ENCODE measurements at regions not wholly inside any gene's neighbourhood (a gene's known extent, or its start where the extent isn't known, plus 50 kb on each side); places are given as distances from the start of the nearest gene placed in this dataset.

DNA sequence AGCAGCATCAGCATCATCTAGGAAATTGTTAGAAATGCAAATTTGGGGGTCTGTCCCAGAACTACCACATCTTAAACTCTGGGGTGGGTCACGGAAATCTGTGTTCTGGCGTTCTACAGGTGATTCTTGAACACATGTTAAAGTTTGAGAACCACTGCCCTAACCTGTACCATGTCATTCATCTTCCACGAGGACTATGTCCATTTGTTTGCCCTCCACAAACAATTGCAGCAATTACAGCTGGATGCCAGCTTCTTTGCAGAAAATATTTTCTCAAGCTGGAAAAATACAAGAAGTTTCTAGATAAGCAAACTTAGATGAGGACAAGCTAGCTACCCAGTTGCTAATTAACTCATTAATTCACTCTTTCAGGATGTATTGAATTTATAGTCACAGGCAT, 54.1 kb downstream of the MAFB start:
- Histone ChIP-seq H3K4me1 (peaks cover 0 to 8% (median 0%) of the 10 kb centered on the region in 3 donors), H3K27ac (no peak overlapping the region), H3K36me3 (no peaks in the 10 kb centered on the region), H3K27me3 (no peaks in the 10 kb centered on the region), H3K9me3 (no peaks in the 10 kb centered on the region), H3K4me3 (no peak overlapping the region)
- no peak for TF ChIP-seq POLR2AphosphoS5 (IDR thresholded peaks at IDR 0.05)
- TF ChIP-seq EP300 (IDR thresholded peaks at IDR 0.05), result no peak
- TF ChIP-seq POLR2A (IDR thresholded peaks at IDR 0.05), result no peak
- TF ChIP-seq, protein P1, sequence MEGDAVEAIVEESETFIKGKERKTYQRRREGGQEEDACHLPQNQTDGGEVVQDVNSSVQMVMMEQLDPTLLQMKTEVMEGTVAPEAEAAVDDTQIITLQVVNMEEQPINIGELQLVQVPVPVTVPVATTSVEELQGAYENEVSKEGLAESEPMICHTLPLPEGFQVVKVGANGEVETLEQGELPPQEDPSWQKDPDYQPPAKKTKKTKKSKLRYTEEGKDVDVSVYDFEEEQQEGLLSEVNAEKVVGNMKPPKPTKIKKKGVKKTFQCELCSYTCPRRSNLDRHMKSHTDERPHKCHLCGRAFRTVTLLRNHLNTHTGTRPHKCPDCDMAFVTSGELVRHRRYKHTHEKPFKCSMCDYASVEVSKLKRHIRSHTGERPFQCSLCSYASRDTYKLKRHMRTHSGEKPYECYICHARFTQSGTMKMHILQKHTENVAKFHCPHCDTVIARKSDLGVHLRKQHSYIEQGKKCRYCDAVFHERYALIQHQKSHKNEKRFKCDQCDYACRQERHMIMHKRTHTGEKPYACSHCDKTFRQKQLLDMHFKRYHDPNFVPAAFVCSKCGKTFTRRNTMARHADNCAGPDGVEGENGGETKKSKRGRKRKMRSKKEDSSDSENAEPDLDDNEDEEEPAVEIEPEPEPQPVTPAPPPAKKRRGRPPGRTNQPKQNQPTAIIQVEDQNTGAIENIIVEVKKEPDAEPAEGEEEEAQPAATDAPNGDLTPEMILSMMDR (IDR thresholded peaks at IDR 0.05), result no peak
- ATAC-seq, result no peak
- WGBS, 2 donors (ENCODE audit: low coverage in 1 of 2), result 94% methylated on average over 3 of the region's 3 CpGs

DNA sequence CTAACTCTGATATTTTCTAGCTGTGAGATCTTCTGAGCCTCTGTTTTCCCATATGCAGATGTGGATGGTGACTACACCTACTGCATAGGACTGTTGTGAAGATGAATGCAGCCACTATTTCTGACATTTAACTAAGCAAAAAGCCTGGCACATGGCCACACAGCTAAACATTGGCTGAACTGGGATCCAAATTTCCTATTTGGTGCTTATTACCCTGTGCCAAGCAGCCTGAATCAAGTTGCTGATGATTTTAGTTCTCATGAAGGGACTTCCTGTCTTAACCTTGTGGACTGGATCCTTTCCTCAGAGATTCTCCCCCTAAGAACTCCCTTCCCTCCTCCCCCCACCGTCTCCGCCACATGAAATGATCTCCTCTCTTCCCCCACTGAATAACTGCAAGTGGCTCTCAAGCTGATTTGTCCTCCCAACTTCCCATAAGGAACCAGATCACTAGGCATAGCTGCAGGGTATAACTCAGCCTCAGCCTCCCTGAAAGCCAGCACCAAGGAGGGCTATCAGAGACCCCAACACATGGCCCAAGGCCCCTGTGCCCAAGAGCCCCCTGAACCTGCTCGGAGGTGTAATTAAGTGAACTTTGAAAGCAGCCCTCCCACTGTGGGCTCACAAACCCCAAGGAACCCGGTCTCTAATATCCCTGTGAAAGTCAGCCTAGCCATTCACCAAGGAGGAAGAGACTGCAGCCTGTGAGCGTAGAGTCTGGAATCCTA, 55.7 kb downstream of the MAFB start:
- H3K27me3 ChIP-seq, result no peaks in the 10 kb centered on the region
- WGBS, 2 donors (ENCODE audit: low coverage in 1 of 2), result 81 to 100% methylated on average over 1 to 4 of the region's 5 CpGs
- H3K27ac ChIP-seq, result no peak overlapping the region
- no peak overlapping the region for H3K4me3 ChIP-seq
- TF ChIP-seq, protein P1 (IDR thresholded peaks at IDR 0.05), result no peak
- TF ChIP-seq POLR2AphosphoS5 (IDR thresholded peaks at IDR 0.05) (no peak), EP300 (IDR thresholded peaks at IDR 0.05) (no peak), POLR2A (IDR thresholded peaks at IDR 0.05) (no peak)
- no peaks in the 10 kb centered on the region for H3K36me3 ChIP-seq
- peaks cover 0 to 8% (median 0%) of the 10 kb centered on the region in 3 donors for H3K4me1 ChIP-seq
- H3K9me3 ChIP-seq, result no peaks in the 10 kb centered on the region
- no peak for ATAC-seq

DNA sequence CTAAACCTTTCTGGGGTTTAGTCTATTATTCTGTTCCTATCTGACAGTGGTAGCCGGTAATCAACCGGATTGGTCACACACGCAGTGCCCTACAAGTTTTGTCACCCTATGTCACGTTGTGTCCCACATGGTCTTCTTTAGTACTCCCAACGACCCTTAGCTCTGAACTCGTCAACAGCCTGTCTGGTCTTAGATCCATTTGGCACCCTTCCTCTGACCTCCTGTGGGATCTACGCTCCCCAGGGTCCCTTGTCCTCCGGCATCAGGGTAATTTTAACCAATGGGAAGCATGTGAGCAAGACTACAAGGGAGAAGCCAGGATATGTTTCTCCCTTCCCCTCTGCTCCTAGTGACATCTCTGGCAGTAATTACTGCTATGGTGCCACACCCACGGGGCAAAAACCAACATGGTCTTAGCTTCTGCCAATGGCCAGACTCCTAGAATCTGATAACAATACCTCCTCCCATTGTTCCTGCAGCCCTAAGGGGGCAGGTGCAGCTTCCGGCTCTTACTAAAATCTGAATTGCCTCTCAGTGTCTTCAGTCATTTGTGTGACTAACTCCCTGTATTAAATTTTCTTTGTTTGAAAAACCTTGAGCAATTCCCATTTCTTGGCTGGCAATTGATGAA, 56.6 kb downstream of the MAFB start:
- TF ChIP-seq POLR2A (IDR thresholded peaks at IDR 0.05) (no peak), EP300 (IDR thresholded peaks at IDR 0.05) (no peak), POLR2AphosphoS5 (IDR thresholded peaks at IDR 0.05) (no peak)
- TF ChIP-seq, protein P1 (IDR thresholded peaks at IDR 0.05), result no peak
- Histone ChIP-seq H3K4me3 (no peak overlapping the region), H3K27ac (no peak overlapping the region), H3K9me3 (no peaks in the 10 kb centered on the region), H3K36me3 (no peaks in the 10 kb centered on the region), H3K4me1 (peaks cover 0 to 8% (median 0%) of the 10 kb centered on the region in 3 donors), H3K27me3 (no peaks in the 10 kb centered on the region)
- ATAC-seq, result no peak
- WGBS, 2 donors (ENCODE audit: low coverage in 1 of 2), result 75 to 84% methylated on average over 4 to 8 of the region's 10 CpGs

DNA sequence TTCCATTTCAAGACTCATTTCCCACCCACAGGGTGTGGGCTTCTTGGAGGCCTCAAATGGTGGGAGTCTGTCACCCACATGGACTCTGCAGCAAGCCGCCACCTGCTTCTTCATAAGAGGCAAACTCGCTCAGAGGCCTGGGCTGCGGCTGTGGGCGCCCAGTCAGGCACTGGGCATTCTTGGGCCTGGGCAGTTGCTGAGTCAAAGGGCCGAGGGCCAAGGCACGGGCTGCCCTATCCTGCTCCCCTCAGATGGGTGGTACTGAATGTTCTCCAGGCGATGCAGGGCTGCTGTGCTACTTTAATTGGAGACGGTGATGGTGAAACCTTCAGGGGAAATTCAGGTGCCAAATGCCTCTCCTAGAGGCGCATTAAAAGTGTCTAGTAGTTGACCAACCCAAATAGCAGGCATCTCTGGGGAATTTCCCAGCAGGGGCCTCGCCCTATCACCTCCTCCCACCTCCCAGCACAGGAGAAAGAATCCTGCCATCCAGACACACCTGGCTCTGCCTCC, 57.9 kb downstream of the MAFB start:
- TF ChIP-seq POLR2AphosphoS5 (IDR thresholded peaks at IDR 0.05) (no peak), EP300 (IDR thresholded peaks at IDR 0.05) (no peak), POLR2A (IDR thresholded peaks at IDR 0.05) (no peak)
- TF ChIP-seq, protein P1 (IDR thresholded peaks at IDR 0.05), result no peak
- no peaks in the 10 kb centered on the region for H3K36me3 ChIP-seq
- peaks cover 0 to 8% (median 0%) of the 10 kb centered on the region in 3 donors for H3K9me3 ChIP-seq
- H3K4me1 ChIP-seq, result peaks cover 0 to 8% (median 0%) of the 10 kb centered on the region in 3 donors
- WGBS, 2 donors (ENCODE audit: low coverage in 1 of 2), result 95 to 100% methylated on average over 1 to 4 of the region's 10 CpGs
- no peak for ATAC-seq
- H3K27ac ChIP-seq, result no peak overlapping the region
- H3K27me3 ChIP-seq, result no peaks in the 10 kb centered on the region
- H3K4me3 ChIP-seq, result no peak overlapping the region
